ENCODE measurements at regions not wholly inside any gene's neighbourhood (a gene's known extent, or its start where the extent isn't known, plus 50 kb on each side); places are given as distances from the start of the nearest gene placed in this dataset.

DNA sequence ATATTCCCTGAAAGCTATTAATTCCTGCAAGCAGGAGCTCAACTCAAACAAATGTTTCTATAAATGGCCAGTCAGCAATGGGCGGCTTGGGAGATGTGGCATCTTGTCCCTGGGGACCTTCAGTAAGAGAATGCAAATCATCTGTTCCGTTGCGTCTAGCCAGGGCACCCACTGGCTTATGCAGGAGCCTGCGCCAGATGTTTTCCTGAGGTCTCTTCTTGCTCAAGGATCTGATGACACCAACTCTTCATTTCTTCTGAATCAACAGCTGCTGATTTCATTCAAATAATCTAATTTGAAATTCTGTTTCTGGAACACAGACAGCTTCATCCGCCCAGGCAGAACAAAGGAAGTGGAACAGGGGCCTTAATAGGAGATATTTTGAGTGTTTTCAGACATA, 70.0 kb upstream of the AJAP1 start:
- Histone ChIP-seq H3K36me3 (ENCODE audit: insufficient read depth, low read length) (no peaks in the 10 kb centered on the region), H3K4me1 (ENCODE audit: insufficient read depth, low read length) (no peaks in the 10 kb centered on the region), H3K27me3 (ENCODE audit: insufficient read depth, low read length) (no peaks in the 10 kb centered on the region), H3K27ac (ENCODE audit: low read depth, low read length) (no peak overlapping the region), H3K9ac (ENCODE audit: low read depth, low read length) (no peak overlapping the region), H3K4me3 (ENCODE audit: low read length) (no peak overlapping the region), H3K9me3 (ENCODE audit: insufficient read depth, low read depth, low read length) (no peaks in the 10 kb centered on the region)
- 94% methylated on average over 5 of the region's 5 CpGs for WGBS

DNA sequence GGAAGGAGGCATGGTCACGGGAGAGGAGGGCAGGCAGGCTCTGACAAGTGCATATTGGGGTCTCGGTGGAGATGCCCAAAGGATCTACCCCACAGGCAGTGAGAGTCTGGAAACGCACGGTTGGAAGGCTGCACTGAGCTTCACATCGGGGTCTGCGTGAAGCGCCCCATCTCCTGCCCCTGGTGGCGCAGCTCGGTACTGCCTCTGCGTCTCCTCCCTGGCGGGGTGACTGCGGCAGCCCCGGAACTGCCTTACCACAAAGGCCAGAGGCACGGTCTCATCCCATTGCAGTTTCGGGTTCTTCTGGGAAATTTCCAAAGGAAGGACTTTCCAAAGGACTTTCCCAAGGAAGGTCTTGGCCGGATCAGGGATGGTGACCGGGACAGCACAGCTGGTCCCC, 69.2 kb upstream of the AJAP1 start:
- no peaks in the 10 kb centered on the region for H3K27me3 ChIP-seq (ENCODE audit: insufficient read depth, low read length)
- H3K4me3 ChIP-seq (ENCODE audit: low read length), result no peak overlapping the region
- no peak overlapping the region for H3K27ac ChIP-seq (ENCODE audit: low read depth, low read length)
- H3K9me3 ChIP-seq (ENCODE audit: insufficient read depth, low read depth, low read length), result no peaks in the 10 kb centered on the region
- no peak overlapping the region for H3K9ac ChIP-seq (ENCODE audit: low read depth, low read length)
- H3K36me3 ChIP-seq (ENCODE audit: insufficient read depth, low read length), result no peaks in the 10 kb centered on the region
- WGBS, result 81% methylated on average over 17 of the region's 17 CpGs
- no peaks in the 10 kb centered on the region for H3K4me1 ChIP-seq (ENCODE audit: insufficient read depth, low read length)

DNA sequence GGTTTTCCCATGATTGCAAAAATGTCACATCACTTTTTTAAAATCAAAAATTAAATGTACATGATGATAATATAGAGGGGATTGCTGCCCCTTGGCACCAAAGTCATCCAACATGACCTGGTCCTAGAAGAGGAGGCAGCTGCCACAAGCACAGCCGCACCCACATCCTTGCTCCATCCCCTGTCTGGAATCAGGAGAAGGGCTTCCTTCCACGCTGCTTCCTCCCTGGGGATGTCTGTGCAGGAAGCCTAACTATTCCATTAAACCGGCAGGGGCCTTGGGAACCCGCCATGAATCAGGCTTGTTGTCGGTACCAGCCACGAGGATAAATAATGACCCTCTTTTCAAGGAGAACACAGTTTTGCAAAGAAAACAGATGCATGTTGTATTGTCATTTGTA, 68.7 kb upstream of the AJAP1 start:
- no peaks in the 10 kb centered on the region for H3K27me3 ChIP-seq (ENCODE audit: insufficient read depth, low read length)
- H3K4me1 ChIP-seq (ENCODE audit: insufficient read depth, low read length), result no peaks in the 10 kb centered on the region
- no peak overlapping the region for H3K4me3 ChIP-seq (ENCODE audit: low read length)
- 78% methylated on average over 6 of the region's 6 CpGs for WGBS
- no peaks in the 10 kb centered on the region for H3K9me3 ChIP-seq (ENCODE audit: insufficient read depth, low read depth, low read length)
- no peak overlapping the region for H3K27ac ChIP-seq (ENCODE audit: low read depth, low read length)
- H3K9ac ChIP-seq (ENCODE audit: low read depth, low read length), result no peak overlapping the region
- no peaks in the 10 kb centered on the region for H3K36me3 ChIP-seq (ENCODE audit: insufficient read depth, low read length)

DNA sequence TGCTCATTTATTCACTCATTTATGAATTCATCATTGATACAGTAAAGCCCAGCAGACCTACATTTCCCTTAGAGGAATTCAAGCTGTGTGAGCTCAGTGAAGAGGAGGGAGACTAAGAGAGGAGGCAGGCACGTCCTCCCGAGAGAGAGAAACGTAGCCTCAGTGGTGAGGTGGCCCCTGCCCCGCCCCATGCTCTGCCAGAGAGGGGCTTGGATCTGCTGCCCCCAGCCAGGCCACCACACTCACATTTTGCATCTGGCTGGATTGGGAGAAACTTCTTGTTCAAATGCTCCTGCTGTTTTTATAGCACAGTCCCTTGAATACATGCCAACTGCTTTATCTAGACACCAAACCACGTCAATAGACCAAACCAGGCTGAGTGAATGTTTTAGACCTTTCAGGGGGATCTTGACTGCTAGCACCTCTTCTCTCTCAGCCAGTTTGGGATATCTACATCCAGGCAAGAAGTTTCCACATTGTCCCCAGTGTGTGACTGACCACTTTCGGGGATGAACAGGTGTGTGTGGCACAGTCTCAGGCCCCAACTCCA, 67.7 kb upstream of the AJAP1 start:
- H3K9me3 ChIP-seq (ENCODE audit: insufficient read depth, low read depth, low read length), result no peaks in the 10 kb centered on the region
- 68% methylated on average over 6 of the region's 6 CpGs for WGBS
- no peaks in the 10 kb centered on the region for H3K4me1 ChIP-seq (ENCODE audit: insufficient read depth, low read length)
- no peak overlapping the region for H3K27ac ChIP-seq (ENCODE audit: low read depth, low read length)
- no peak overlapping the region for H3K4me3 ChIP-seq (ENCODE audit: low read length)
- H3K27me3 ChIP-seq (ENCODE audit: insufficient read depth, low read length), result no peaks in the 10 kb centered on the region
- H3K9ac ChIP-seq (ENCODE audit: low read depth, low read length), result no peak overlapping the region
- H3K36me3 ChIP-seq (ENCODE audit: insufficient read depth, low read length), result no peaks in the 10 kb centered on the region

DNA sequence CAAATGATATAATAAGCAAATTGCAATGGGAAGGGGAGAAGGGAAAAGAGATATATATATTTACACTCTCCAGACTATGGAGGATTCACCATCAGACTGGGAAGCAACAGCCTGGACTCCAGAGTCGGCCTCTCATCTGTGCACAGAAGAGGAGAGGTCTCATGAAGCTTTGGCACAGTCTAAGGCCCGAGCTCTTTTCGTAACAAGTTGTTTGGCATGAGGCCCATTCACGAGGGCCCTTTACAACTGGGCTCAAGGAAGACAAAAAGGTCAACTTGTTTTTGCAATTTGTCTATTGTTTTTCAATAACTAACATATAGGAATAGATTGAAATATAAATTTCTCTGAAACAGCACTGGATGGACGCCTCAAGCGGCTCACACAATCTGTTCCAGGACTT, 66.7 kb upstream of the AJAP1 start:
- H3K4me1 ChIP-seq (ENCODE audit: insufficient read depth, low read length), result no peaks in the 10 kb centered on the region
- WGBS, result 97% methylated on average over 6 of the region's 6 CpGs
- H3K9ac ChIP-seq (ENCODE audit: low read depth, low read length), result no peak overlapping the region
- H3K36me3 ChIP-seq (ENCODE audit: insufficient read depth, low read length), result no peaks in the 10 kb centered on the region
- H3K4me3 ChIP-seq (ENCODE audit: low read length), result no peak overlapping the region
- H3K27me3 ChIP-seq (ENCODE audit: insufficient read depth, low read length), result no peaks in the 10 kb centered on the region
- H3K27ac ChIP-seq (ENCODE audit: low read depth, low read length), result no peak overlapping the region
- H3K9me3 ChIP-seq (ENCODE audit: insufficient read depth, low read depth, low read length), result no peaks in the 10 kb centered on the region

DNA sequence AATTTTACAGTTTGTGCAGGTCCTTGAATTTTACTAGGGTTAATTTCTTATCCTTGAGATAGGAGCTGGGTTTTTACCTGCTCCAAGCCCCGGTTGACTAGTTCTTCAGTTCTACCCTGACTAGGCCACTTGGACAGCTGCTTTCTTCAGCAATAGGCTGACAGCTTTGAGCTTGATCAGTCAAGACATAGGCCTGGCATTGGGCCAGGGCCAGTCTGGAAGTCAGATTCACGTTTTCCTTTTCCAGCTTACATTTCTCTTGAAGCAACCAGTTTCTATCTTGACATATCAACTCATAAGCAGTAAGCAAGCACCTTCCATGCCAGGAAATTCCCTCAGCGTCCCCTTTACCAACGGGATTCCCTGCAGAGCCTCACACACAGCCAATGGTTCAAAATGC, 63.7 kb upstream of the AJAP1 start:
- WGBS, result 92% methylated on average over 4 of the region's 4 CpGs
- no peaks in the 10 kb centered on the region for H3K27me3 ChIP-seq (ENCODE audit: insufficient read depth, low read length)

DNA sequence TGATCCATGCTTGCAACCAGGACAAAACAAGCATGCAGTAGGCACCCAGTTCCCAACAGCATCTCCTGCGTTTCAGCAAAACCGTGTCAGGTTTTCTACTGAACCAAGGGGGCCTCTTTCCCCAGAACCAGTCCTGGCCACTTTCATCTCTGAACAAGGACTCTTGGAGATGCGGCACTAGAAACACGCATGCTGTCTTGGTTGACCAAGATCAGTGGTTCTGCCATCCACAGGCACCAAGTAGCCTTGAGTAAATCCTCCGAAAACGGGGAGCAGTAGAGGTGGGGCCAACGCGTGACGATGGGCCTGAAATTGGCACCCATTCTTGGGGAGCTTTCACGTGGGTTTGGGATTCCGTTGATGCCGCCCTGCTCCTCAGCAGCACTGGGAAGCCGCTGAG, 62.5 kb upstream of the AJAP1 start:
- no peaks in the 10 kb centered on the region for H3K9me3 ChIP-seq (ENCODE audit: insufficient read depth, low read depth, low read length)
- H3K27ac ChIP-seq (ENCODE audit: low read depth, low read length), result no peak overlapping the region
- H3K9ac ChIP-seq (ENCODE audit: low read depth, low read length), result no peak overlapping the region
- H3K27me3 ChIP-seq (ENCODE audit: insufficient read depth, low read length), result no peaks in the 10 kb centered on the region
- H3K36me3 ChIP-seq (ENCODE audit: insufficient read depth, low read length), result no peaks in the 10 kb centered on the region
- H3K4me1 ChIP-seq (ENCODE audit: insufficient read depth, low read length), result no peaks in the 10 kb centered on the region
- H3K4me3 ChIP-seq (ENCODE audit: low read length), result no peak overlapping the region
- WGBS, result 95% methylated on average over 13 of the region's 13 CpGs

More for the DNA sequence above, 63.7 kb upstream of the AJAP1 start:
- H3K4me3 ChIP-seq (ENCODE audit: low read length), result no peak overlapping the region
- no peak overlapping the region for H3K27ac ChIP-seq (ENCODE audit: low read depth, low read length)
- no peaks in the 10 kb centered on the region for H3K9me3 ChIP-seq (ENCODE audit: insufficient read depth, low read depth, low read length)
- H3K36me3 ChIP-seq (ENCODE audit: insufficient read depth, low read length), result no peaks in the 10 kb centered on the region
- H3K9ac ChIP-seq (ENCODE audit: low read depth, low read length), result no peak overlapping the region
- no peaks in the 10 kb centered on the region for H3K4me1 ChIP-seq (ENCODE audit: insufficient read depth, low read length)

DNA sequence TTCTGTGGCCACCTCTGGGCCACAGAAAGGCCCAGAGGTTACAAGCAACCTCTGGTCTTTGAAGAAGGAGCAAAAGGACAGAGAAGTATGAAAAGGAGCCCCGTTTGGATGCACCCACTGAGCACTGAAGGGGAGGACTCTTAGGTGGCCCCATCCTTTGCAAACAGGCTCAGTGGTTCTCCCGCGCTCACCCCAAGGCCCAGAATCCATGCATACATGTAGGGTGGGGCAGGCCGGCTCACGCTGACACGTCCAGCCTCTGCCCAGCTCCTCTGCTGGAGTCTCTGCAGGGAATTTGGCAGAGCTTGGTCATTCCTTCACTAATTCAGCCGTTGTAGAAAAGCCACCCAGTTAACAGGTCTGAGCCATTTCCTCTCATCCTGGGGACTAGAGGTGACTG, 61.3 kb upstream of the AJAP1 start:
- Histone ChIP-seq H3K9me3 (ENCODE audit: insufficient read depth, low read depth, low read length) (no peaks in the 10 kb centered on the region), H3K9ac (ENCODE audit: low read depth, low read length) (no peak overlapping the region), H3K36me3 (ENCODE audit: insufficient read depth, low read length) (no peaks in the 10 kb centered on the region), H3K4me1 (ENCODE audit: insufficient read depth, low read length) (no peaks in the 10 kb centered on the region), H3K27ac (ENCODE audit: low read depth, low read length) (no peak overlapping the region), H3K4me3 (ENCODE audit: low read length) (no peak overlapping the region), H3K27me3 (ENCODE audit: insufficient read depth, low read length) (no peaks in the 10 kb centered on the region)
- WGBS, result 90% methylated on average over 7 of the region's 7 CpGs

DNA sequence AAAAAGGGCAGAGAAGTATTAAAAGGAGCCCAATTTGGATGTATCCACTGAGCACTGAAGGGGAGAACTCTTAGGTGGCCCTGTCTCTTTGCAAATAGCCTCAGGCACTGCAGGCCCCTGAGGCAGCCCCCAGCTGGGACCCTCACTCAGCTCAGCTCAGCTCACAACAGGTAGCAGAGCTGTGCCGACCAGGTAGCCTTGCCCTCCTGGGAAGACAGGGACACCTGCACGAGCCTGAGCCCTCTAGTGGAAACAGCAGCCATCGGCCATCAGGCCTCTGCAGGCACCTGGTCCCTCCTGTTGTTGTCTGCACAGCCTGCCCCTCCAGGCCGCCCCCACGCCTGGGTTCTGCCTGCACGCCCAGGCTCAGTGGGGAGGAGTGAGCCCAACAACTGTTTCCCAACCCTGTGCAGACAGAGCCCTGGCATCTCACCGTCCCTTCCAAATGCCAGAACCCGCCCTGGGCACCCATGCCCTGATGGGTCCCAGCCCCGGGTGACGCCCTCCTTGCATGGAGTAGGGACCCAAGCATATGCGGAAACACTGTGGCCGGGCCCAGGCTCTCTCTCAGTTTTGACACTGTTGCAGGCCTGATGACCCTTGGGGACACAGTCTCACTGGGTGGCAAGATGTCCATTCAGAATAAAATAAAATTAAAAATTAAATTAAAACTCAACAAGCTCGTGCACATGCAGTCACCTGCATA, 60.0 kb upstream of the AJAP1 start:
- Histone ChIP-seq H3K36me3 (ENCODE audit: insufficient read depth, low read length) (no peaks in the 10 kb centered on the region), H3K27me3 (ENCODE audit: insufficient read depth, low read length) (no peaks in the 10 kb centered on the region), H3K4me3 (ENCODE audit: low read length) (no peak overlapping the region), H3K27ac (ENCODE audit: low read depth, low read length) (no peak overlapping the region), H3K4me1 (ENCODE audit: insufficient read depth, low read length) (no peaks in the 10 kb centered on the region), H3K9ac (ENCODE audit: low read depth, low read length) (no peak overlapping the region), H3K9me3 (ENCODE audit: insufficient read depth, low read depth, low read length) (no peaks in the 10 kb centered on the region)
- 81% methylated on average over 13 of the region's 13 CpGs for WGBS

DNA sequence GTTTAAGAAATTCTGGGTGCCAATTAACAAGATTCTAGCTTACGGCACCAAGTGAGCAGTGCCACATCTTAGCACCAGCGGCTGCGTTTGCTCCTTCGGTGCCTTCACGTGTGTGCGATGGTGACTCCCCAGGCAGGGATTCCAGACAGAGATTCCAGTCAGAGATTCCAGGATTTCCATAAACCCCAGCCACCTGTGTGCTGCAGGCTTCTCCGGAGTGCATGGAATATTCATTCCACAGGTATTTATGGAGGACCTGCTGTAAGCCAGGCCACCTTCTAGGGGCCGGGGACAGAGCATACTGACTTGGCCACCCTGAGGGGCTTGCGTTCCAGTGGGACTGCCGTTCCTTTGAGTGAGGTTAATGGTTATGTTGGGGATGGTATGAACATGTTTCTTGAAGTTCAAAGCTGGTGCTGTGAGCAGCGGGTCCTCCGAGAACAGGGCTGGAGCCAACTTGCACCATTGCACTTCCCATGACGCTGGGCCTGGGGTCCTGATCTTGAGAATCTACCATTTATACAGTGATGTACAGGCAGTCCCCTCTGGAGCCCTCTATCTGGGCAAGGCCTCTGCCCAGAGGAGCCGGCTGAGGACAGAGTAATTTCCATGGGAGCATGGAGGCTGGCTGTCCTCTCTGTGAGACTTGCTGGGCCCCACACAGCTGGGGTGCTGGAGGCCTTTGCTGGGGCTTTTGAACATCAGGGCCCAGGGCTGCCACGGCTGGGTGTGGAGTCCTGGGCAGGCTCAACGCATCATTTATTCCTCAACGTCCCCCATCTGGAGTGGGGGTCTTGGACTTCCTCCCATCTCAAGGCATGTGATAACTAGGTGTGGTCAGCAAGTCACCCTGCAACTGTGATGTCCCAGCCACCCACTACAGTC, 58.8 kb upstream of the AJAP1 start:
- 96% methylated on average over 17 of the region's 17 CpGs for WGBS
- H3K9ac ChIP-seq (ENCODE audit: low read depth, low read length), result no peak overlapping the region

DNA sequence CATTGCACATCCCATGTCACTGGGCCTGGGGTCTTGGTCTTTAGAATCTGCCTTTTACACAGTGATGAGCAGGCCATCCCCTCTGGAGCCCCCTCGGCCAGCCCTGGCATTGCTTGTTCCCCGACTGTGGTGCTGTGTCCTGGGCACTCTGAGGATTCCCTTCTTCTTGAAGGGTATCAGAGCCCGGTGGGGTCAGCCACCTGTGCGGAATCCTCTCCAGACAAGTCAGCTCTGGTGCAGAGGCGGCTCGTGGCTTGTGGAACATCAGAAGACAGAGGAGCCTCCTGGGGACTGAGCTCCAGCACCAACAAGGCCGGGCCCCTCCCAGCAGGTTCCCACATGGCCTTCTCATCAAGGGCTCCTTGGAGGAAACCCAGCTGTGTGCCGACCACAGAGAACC, 57.9 kb upstream of the AJAP1 start:
- Histone ChIP-seq H3K9ac (ENCODE audit: low read depth, low read length) (no peak overlapping the region), H3K9me3 (ENCODE audit: insufficient read depth, low read depth, low read length) (no peaks in the 10 kb centered on the region), H3K4me1 (ENCODE audit: insufficient read depth, low read length) (no peaks in the 10 kb centered on the region), H3K4me3 (ENCODE audit: low read length) (no peak overlapping the region), H3K27ac (ENCODE audit: low read depth, low read length) (no peak overlapping the region), H3K27me3 (ENCODE audit: insufficient read depth, low read length) (no peaks in the 10 kb centered on the region), H3K36me3 (ENCODE audit: insufficient read depth, low read length) (no peaks in the 10 kb centered on the region)
- WGBS, result 95% methylated on average over 8 of the region's 8 CpGs

More for the DNA sequence above, 58.8 kb upstream of the AJAP1 start:
- Histone ChIP-seq H3K27ac (ENCODE audit: low read depth, low read length) (no peak overlapping the region), H3K9me3 (ENCODE audit: insufficient read depth, low read depth, low read length) (no peaks in the 10 kb centered on the region), H3K4me1 (ENCODE audit: insufficient read depth, low read length) (no peaks in the 10 kb centered on the region), H3K27me3 (ENCODE audit: insufficient read depth, low read length) (no peaks in the 10 kb centered on the region), H3K36me3 (ENCODE audit: insufficient read depth, low read length) (no peaks in the 10 kb centered on the region), H3K4me3 (ENCODE audit: low read length) (no peak overlapping the region)
